ENCODE measurements at regions not wholly inside any gene's neighbourhood (a gene's known extent, or its start where the extent isn't known, plus 50 kb on each side); places are given as distances from the start of the nearest gene placed in this dataset.

DNA sequence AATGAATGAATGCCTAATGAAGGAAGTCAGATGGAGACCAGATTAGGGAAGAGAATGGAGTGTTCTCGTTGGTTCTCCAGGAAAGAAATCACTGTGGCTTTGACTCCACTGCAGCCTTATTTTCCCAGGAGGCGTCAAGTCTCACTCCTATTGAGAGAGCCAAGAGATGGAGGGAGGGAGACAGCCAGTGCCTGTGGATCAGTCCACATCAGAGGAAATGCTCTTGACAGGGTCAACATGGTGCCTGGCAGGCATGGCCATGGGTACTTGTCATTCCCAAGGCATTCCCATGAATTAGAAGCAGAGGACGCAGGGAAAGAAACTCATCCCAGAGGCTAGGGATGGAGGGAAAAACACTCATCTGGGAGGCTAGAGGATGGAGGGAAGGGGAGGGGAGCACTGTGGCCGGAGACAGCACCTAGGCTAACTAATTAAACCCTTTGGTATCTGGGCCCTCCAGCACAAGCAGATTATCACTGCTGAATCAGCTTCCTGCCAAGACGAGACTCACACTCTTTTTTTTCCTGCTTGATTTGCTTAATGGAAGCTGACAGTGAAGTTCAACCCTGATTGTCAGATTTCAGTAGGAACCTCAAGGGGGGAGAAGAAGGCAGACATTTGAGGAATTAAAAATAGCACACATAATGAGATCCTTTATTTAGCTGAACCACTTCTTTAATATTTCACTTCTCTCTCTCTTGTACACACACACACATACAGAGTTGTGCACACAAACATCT, 1233.2 kb upstream of the AUTS2 start:
- TF ChIP-seq POLR2A (IDR thresholded peaks at IDR 0.05), result no peak
- TF ChIP-seq, protein P1, sequence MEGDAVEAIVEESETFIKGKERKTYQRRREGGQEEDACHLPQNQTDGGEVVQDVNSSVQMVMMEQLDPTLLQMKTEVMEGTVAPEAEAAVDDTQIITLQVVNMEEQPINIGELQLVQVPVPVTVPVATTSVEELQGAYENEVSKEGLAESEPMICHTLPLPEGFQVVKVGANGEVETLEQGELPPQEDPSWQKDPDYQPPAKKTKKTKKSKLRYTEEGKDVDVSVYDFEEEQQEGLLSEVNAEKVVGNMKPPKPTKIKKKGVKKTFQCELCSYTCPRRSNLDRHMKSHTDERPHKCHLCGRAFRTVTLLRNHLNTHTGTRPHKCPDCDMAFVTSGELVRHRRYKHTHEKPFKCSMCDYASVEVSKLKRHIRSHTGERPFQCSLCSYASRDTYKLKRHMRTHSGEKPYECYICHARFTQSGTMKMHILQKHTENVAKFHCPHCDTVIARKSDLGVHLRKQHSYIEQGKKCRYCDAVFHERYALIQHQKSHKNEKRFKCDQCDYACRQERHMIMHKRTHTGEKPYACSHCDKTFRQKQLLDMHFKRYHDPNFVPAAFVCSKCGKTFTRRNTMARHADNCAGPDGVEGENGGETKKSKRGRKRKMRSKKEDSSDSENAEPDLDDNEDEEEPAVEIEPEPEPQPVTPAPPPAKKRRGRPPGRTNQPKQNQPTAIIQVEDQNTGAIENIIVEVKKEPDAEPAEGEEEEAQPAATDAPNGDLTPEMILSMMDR (IDR thresholded peaks at IDR 0.05 in 4 of 5, conservative IDR thresholded peaks at IDR 0.05 in 1 of 5), result no peak

Measured in gastrocnemius medialis (tissue), 4 donors.